SJCRH30 (cell line): ENCODE measurements at regions not wholly inside any gene's neighbourhood (a gene's known extent, or its start where the extent isn't known, plus 50 kb on each side); places are given as distances from the start of the nearest gene placed in this dataset.

Source experiments
- DNase-seq, 2 experiments: peaks; one replicate each; pipeline ENCODE4 v3.0.0-alpha.2; 2015 to 2020
- H3K27ac ChIP-seq: fragments of 250-450 bp; sonication (Bioruptor Pico); 2 replicates; pipeline ENCODE4 v1.5.1; 2020; ENCODE audit warnings: mild to moderate bottlenecking, moderate library complexity
- H3K27me3 ChIP-seq: fragments of 250-450 bp; sonication (Bioruptor Pico); 2 replicates; pipeline ENCODE4 v1.5.1; 2020; ENCODE audit warnings: mild to moderate bottlenecking, moderate library complexity
- H3K36me3 ChIP-seq: fragments of 250-450 bp; sonication (Bioruptor Pico); 2 replicates; pipeline ENCODE4 v1.5.1; 2020; ENCODE audit warnings: mild to moderate bottlenecking, moderate library complexity
- H3K4me1 ChIP-seq: fragments of 250-450 bp; sonication (Bioruptor Pico); 2 replicates; pipeline ENCODE4 v1.5.1; 2020; ENCODE audit warnings: mild to moderate bottlenecking, moderate library complexity
- H3K4me3 ChIP-seq: fragments of 250-450 bp; sonication (Bioruptor Pico); 2 replicates; pipeline ENCODE4 v1.5.1; 2020; ENCODE audit warnings: mild to moderate bottlenecking, moderate library complexity
- H3K9me3 ChIP-seq: fragments of 250-450 bp; sonication (Bioruptor Pico); replicated peaks from 2 replicates; pipeline ENCODE4 v1.5.1; 2020; ENCODE audit warnings: mild to moderate bottlenecking, moderate library complexity

DNA sequence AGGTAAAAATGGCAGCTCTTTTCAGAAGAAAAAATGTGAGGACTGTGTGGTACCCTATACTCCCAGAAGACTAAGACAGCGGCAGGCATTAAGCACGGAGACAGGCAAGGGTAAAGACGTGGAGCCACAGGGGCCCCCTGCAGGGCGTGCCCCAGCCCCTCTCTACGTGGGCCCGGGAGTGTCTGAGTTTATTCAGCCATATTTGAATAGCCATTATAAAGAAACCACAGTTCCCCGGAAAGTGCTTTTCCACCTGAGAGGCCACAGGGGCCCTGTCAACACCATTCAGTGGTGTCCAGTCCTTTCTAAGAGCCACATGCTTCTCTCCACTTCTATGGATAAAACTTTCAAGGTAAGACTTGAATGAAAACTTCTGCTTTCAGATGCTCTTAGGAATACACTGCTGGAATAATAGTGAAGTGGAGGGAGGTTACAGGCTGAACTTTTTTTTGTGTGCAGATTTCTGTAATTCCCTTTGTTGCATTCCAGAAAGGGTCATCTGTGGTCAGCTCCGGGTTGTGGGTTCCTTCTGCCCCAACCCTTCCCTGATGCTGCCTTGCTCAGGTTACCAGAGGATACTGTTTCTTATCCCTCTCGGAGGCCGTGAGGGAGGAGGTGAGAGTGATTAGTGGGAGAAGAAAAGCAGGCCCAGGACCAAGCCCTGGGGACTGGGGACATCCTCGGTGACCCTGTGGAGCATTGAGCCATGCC is 58.4 kb downstream of the SLC25A47 start:
- Histone ChIP-seq H3K9me3 (no peaks in the 10 kb centered on the region), H3K36me3 (no peaks in the 10 kb centered on the region), H3K27me3 (no peaks in the 10 kb centered on the region), H3K4me1 (peaks cover 33% of the 10 kb centered on the region), H3K27ac (peak overlapping the region; percentile 18), H3K4me3 (no peak overlapping the region)
- peak; percentile 58 to 70 for DNase-seq

DNA sequence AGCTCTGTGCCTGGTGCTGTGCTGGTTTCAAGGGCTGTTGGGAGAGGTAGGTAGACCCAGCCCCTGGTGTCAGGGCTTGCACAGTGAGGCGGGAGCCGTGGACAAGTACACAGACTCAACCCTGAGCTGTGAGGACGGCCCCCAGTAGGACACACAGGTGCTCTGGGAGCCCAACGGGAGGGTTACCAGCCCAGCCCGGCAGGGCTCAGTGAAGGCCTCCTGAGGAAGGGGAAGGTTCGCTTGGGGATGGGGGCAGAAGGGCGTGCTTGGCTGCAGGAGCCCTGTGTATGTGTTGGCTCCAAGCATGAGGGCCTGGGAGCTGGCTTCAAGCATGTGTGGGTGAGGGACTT is 58.9 kb downstream of the SLC25A47 start:
- Histone ChIP-seq H3K9me3 (no peaks in the 10 kb centered on the region), H3K4me1 (peaks cover 33% of the 10 kb centered on the region), H3K27me3 (no peaks in the 10 kb centered on the region), H3K27ac (no peak overlapping the region; the same call in 1 of the 2 replicates), H3K36me3 (no peaks in the 10 kb centered on the region), H3K4me3 (no peak overlapping the region)
- no peak for DNase-seq

DNA sequence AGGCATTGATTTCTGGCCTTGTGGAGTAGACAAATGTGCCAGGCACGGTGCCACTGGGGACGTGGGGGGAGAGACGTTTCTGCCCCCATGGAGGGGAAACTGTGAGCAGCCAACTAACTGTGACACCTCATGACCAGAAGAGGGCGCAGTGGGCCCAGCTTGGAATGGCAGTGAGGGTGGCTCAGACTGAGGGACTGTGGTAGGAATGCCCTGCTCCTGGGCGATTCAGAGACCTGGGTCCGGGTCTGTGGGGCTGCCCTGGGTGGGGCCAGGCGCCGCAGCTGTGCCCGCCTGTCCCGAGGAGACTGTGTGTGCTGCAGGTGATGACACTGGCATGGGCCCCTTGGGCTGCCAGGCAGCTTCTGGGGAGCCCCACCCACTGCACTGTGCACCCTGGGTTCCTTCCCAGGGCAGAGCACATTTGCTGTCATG is 60.6 kb downstream of the SLC25A47 start:
- no peaks in the 10 kb centered on the region for H3K36me3 ChIP-seq
- DNase-seq, result peak; percentile 79 to 91
- H3K27ac ChIP-seq, result no peak overlapping the region
- peaks cover 33% of the 10 kb centered on the region for H3K4me1 ChIP-seq
- no peak overlapping the region for H3K4me3 ChIP-seq
- no peaks in the 10 kb centered on the region for H3K27me3 ChIP-seq
- H3K9me3 ChIP-seq, result no peaks in the 10 kb centered on the region

DNA sequence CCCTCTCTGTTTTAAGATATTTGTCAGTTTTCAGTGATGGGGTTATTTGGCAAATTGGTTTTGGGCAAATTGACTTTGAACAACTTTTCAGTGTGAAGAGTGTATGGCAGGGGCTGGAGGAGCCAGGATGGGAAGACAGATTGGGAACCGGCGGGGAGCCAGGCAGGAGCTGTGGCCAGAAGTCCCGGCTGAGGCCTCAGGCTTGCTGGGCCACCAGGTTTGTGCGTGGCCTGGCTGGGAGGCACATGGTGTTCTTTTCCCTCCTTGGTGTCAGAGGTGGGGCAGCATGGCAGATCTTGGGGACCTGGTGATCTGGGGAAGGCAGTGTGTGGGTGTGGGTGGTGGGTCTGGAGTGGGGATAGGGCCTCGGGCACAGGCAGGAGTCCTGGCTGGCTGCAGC is 61.1 kb downstream of the SLC25A47 start:
- H3K4me1 ChIP-seq, result peaks cover 33% of the 10 kb centered on the region
- H3K9me3 ChIP-seq, result no peaks in the 10 kb centered on the region
- H3K36me3 ChIP-seq, result no peaks in the 10 kb centered on the region
- no peak overlapping the region for H3K4me3 ChIP-seq
- H3K27ac ChIP-seq, result no peak overlapping the region
- DNase-seq, result no peak
- no peaks in the 10 kb centered on the region for H3K27me3 ChIP-seq

DNA sequence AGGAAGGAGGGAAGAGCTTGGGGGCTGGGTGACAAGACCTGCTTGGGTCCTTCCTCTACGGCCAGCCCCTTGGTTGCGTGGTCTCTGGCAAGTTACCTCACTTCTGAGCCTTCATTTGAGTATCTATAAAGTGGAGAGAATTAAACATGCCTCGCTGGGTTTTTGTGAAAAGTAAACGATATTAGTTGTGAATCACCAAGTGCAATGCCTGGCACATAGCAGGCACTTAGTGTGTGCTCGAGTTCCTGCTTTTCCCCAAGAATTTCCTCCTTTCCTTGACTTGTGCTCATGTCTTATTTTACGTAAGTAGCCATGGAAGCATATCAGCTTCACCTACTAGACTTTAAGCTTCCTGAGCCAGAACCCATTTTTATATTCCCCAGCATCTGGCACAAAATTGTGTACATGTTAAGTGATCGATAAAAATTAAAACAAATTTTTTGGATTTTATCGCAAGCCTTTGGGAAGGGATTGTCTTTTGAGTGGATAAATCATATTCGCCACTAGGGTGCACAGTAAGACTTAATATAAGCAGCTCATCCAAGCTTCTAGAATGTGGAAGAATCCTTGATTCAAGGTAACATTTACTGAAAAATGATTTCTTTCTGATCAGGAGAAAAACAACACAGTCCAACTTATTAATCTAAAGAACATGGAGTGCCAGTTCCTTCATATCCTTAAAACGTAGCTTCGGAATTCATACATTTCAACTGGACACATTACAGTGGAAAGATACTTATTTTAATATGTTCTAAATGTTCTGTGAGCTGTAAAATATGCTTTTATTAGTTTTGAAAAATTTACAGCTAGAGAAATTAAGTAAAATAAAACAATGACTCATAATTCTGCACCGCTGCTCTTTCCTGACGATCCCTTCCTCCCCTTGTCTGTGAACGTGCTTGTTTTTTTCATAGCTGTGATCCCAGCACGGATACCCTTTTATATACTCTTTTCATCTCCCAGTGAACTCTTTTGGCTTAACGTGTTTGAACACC is 62.0 kb downstream of the SLC25A47 start:
- Histone ChIP-seq H3K27me3 (no peaks in the 10 kb centered on the region), H3K9me3 (no peaks in the 10 kb centered on the region), H3K4me1 (peaks cover 33% of the 10 kb centered on the region), H3K4me3 (no peak overlapping the region), H3K27ac (peak overlapping the region; percentile 85), H3K36me3 (no peaks in the 10 kb centered on the region)
- peak in 1 of 2 experiments; percentile 70 for DNase-seq

DNA sequence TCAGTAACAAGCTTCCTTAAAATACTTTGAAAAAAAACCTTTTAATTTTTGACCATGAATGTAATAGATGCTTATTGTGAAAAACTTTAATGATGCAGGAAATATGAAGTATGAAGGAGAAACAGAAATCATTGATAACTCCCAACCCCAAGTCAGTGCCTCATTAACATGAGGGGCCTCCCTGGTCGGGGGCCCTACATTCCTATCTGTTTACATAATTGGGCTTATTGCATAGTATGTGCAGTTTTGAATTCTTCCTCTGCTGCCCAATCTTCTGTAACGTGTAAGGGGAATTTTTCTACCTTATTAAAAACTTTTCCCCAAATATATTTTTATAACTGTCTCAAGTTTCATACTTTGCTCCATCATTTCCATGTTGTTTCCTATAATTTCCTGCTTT is 63.0 kb downstream of the SLC25A47 start:
- peak overlapping the region; percentile 34 for H3K4me3 ChIP-seq
- H3K36me3 ChIP-seq, result no peaks in the 10 kb centered on the region
- H3K9me3 ChIP-seq, result no peaks in the 10 kb centered on the region
- H3K4me1 ChIP-seq, result peaks cover 32% of the 10 kb centered on the region
- peak; percentile 55 to 67 for DNase-seq
- H3K27me3 ChIP-seq, result no peaks in the 10 kb centered on the region
- peak overlapping the region; percentile 85 for H3K27ac ChIP-seq

DNA sequence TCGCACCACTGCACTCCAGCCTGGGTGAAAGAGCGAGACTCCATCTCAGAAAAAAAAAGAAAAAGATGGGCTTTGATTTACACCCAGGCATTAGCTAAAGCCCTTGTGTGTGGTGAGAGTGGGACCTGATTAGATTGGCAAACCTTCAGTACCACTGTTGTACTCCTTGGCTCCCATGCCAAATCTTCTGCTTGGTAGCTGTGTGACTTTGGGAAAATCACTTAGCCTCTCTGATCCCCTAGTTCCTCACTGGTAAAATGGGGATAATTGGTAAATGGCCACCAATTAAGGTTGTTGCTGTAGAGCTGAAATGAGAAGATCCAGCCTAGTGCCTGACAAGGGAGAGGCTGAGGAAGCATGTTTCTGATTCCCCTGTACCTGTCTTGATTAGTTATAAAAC is 63.7 kb downstream of the SLC25A47 start:
- no peak for DNase-seq
- Histone ChIP-seq H3K4me3 (peak overlapping the region; percentile 34; the same call in 1 of the 2 replicates), H3K27me3 (no peaks in the 10 kb centered on the region), H3K27ac (peak overlapping the region; percentile 85), H3K36me3 (no peaks in the 10 kb centered on the region), H3K4me1 (peaks cover 32% of the 10 kb centered on the region), H3K9me3 (no peaks in the 10 kb centered on the region)

DNA sequence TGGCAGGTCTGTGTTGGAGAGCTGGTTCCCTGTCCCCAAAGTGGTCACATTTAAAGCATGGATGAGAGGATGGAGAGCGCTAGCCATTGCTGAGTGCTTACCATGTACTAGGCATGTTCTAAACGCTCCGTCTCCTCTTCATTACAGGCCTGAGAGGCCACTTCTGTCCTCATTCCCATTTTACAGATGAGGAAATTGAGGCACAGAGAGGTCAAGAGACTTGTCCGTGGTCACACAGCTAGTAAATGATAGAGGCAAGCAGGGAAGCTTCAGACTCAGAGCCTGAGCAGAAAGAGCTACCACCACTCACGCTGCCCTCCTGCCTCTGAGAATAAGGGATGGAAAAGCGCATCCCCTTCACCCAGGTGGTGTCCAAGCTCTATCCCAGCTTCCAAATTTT is 64.3 kb downstream of the SLC25A47 start:
- Histone ChIP-seq H3K36me3 (no peaks in the 10 kb centered on the region), H3K27ac (no peak overlapping the region), H3K27me3 (no peaks in the 10 kb centered on the region), H3K4me3 (no peak overlapping the region), H3K4me1 (peaks cover 35% of the 10 kb centered on the region), H3K9me3 (no peaks in the 10 kb centered on the region)
- DNase-seq, result no peak

DNA sequence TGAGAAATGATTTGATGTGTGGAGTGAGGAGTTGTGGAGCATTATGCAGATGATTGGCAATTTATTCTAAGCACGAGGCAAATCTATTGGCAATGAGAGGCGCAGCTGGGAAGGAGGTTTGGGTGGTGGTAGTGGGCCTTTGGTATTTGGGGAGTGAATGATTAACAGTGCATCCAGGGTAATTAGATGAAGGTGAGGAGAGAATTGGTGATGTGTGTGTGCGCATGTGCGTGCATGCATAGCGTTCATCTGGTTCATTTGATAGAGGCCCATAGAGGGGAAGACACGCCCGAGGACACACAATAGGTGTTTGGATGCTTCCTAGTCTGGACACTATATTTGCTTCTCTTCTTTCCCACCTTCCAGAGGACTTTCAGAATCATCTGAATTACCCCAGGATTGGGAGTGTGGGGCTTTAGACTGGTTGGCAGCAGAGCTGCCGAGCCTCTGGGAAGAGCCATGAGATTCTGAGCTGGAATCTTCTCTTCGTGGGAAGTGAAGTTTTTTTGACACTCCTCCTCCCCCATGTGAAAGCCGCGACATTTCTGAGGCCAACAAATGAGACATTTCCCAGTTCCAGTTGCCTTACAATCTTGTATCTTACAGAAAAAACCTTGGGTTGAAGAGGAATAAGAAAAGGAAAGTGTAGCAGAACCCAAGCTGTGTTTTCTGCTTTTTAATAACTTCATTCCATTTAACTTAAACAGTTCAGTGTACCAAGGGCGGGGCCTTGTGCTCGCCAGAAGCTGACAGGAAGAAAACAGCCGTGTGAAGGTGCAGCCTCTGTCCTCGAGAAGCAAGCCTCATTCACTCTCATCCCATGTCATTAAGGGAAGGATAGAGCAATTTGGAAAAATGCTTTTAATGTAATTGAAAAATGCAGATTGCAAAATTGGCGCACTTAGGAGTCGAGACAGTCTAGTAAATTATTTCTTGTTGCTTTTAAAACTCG is 65.2 kb downstream of the SLC25A47 start:
- Histone ChIP-seq H3K4me3 (no peak overlapping the region), H3K36me3 (no peaks in the 10 kb centered on the region), H3K4me1 (peaks cover 38% of the 10 kb centered on the region), H3K27me3 (no peaks in the 10 kb centered on the region), H3K9me3 (no peaks in the 10 kb centered on the region), H3K27ac (no peak overlapping the region)
- DNase-seq, result no peak

DNA sequence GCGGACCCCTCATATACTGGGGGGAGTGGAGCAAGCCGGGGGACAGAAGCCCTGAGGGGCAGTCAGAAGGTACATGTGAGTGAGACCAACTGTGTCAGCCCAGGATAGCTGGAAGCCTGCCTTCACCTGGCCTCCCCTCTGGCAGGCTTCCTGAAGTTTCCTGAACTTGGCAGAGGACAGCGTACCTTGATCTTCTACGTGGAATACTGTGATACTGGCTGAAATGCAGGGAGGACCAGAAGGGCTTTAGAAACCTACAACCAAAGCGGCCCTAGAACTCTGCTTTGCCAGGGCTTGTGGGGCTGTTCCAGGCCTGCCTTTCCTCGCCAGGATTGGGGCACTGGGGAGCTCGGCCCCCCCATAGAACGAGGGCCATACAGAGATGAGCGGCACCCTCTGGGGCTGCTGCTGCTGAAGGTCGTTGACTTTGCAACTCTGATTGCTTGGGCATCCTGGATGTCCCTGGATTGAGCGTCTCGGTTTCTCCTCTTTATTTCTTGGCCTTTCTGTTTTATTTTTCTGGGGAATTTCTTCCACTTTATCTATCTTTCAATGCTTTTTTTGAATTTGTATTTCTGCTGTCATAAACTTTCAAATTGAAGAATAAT is 66.5 kb downstream of the SLC25A47 start:
- Histone ChIP-seq H3K27ac (no peak overlapping the region), H3K36me3 (no peaks in the 10 kb centered on the region), H3K9me3 (no peaks in the 10 kb centered on the region), H3K4me1 (peaks cover 28% of the 10 kb centered on the region), H3K4me3 (no peak overlapping the region), H3K27me3 (no peaks in the 10 kb centered on the region)
- no peak for DNase-seq

DNA sequence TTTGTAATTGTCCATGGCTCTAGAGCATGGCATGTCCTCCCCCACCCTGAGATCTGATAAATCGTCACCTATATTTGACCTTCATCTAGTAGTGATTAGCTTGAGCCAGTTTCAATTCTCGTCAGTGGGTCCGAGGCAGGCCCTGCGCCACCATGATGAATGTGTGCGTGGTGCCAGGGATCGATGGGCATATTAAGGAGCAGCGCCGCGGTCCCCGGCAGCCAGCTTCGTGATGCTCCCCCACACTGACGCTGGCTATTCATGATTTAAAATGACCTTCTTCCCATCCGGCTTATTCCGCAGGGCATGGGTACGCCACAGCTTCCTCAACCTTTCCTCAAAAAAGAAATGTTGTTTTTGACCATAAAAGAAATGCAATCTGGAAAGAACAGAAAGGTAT is 68.0 kb downstream of the SLC25A47 start:
- no peaks in the 10 kb centered on the region for H3K9me3 ChIP-seq
- no peak overlapping the region for H3K27ac ChIP-seq
- H3K27me3 ChIP-seq, result no peaks in the 10 kb centered on the region
- DNase-seq, result no peak
- H3K4me3 ChIP-seq, result no peak overlapping the region
- H3K36me3 ChIP-seq, result no peaks in the 10 kb centered on the region
- peaks cover 20% of the 10 kb centered on the region for H3K4me1 ChIP-seq

DNA sequence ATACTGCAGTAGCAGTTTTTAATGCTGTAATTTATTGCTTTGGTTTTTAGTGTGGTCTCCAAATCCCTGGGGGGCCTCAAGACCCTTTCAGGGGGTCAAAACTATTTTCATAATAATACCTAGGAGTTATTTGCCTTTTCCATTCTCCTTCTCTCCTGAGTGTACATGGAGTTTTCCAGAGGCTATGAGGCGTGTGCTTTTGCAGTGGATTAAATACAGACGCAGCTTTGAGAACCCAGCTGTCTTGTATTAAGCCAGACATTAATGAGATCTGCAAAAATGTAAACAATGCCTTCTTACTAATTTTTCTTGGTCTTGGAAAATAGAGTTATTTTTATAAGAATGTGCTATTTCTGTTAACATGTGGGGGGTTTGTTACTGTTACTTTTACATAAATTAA is 68.6 kb downstream of the SLC25A47 start:
- DNase-seq, result no peak
- no peak overlapping the region for H3K27ac ChIP-seq
- no peaks in the 10 kb centered on the region for H3K27me3 ChIP-seq
- no peaks in the 10 kb centered on the region for H3K36me3 ChIP-seq
- no peaks in the 10 kb centered on the region for H3K9me3 ChIP-seq
- no peak overlapping the region for H3K4me3 ChIP-seq
- peaks cover 20% of the 10 kb centered on the region for H3K4me1 ChIP-seq

DNA sequence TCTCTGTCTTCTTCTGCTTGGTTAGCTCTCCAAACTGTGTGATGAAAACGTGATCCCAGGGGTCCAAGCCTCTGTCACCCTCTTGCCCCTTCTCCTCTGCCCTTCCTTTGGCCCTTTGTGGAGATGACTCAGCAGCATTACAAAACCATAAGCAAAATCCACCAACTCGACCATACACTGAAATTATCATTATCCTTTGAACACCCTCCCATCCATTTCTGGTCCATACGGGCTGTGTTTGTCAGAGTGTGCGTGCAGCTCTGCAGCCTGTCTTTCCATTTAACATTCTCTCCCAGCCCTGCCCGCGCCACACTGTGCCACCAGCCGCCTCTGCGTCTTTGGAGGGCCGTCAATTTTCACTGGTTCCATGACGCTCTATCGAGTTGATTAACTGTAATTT is 69.2 kb downstream of the SLC25A47 start:
- no peaks in the 10 kb centered on the region for H3K36me3 ChIP-seq
- DNase-seq, result no peak
- H3K4me3 ChIP-seq, result no peak overlapping the region
- H3K27ac ChIP-seq, result no peak overlapping the region
- H3K9me3 ChIP-seq, result no peaks in the 10 kb centered on the region
- peaks cover 23% of the 10 kb centered on the region for H3K4me1 ChIP-seq
- no peaks in the 10 kb centered on the region for H3K27me3 ChIP-seq

DNA sequence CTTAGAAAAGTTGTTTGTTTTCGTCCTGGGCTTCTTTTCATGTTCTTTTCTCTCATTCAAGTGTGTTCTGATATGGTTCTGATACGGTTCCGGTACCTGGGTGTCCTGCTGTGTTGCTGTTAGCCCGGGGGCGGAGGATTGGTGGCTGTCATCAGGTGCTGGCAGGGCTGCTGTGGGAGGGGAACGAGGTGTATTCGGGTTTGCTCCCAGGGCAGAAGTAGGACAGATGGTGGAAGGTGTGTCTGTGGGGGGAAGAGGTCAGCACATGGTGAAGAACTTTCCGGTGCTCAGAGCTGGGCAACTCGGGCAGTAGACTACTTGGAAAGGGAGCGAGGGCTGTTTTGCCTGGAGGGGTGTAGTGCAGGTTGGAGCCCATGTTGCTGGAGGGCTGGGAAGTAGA is 70.2 kb downstream of the SLC25A47 start:
- DNase-seq, result no peak
- Histone ChIP-seq H3K9me3 (no peaks in the 10 kb centered on the region), H3K4me3 (no peak overlapping the region), H3K4me1 (peaks cover 23% of the 10 kb centered on the region), H3K27ac (no peak overlapping the region), H3K36me3 (no peaks in the 10 kb centered on the region), H3K27me3 (no peaks in the 10 kb centered on the region)
